ENCODE measurements at regions not wholly inside any gene's neighbourhood (a gene's known extent, or its start where the extent isn't known, plus 50 kb on each side); places are given as distances from the start of the nearest gene placed in this dataset.

DNA sequence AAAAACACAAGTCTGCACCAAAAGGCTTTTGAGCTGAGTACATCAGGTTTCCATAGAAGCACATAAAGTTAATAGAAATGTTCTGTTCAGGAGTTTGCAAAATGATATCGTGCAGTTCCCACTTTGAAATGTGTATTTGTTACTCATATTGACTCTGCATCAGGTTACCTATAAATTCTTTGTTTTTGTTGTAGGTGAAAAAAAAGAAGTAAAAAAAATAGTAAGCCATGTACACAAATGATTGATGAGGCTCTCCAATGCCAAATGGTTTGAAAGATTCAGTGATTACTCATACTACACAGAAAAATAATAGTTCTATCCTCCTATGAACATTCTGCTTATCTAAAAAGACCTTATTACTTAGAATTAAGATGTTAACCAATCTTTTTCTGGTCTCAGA is 287.3 kb upstream of the MME start:
- TF ChIP-seq, protein P1, sequence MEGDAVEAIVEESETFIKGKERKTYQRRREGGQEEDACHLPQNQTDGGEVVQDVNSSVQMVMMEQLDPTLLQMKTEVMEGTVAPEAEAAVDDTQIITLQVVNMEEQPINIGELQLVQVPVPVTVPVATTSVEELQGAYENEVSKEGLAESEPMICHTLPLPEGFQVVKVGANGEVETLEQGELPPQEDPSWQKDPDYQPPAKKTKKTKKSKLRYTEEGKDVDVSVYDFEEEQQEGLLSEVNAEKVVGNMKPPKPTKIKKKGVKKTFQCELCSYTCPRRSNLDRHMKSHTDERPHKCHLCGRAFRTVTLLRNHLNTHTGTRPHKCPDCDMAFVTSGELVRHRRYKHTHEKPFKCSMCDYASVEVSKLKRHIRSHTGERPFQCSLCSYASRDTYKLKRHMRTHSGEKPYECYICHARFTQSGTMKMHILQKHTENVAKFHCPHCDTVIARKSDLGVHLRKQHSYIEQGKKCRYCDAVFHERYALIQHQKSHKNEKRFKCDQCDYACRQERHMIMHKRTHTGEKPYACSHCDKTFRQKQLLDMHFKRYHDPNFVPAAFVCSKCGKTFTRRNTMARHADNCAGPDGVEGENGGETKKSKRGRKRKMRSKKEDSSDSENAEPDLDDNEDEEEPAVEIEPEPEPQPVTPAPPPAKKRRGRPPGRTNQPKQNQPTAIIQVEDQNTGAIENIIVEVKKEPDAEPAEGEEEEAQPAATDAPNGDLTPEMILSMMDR (IDR thresholded peaks at IDR 0.05), result no peak
- TF ChIP-seq POLR2A (IDR thresholded peaks at IDR 0.05), result no peak
